ENCODE measurements at regions not wholly inside any gene's neighbourhood (a gene's known extent, or its start where the extent isn't known, plus 50 kb on each side); places are given as distances from the start of the nearest gene placed in this dataset.
A peak's percentile ranks its signal among the peaks of the same experiment; 100 is the strongest.

- TF ChIP-seq, protein P1, sequence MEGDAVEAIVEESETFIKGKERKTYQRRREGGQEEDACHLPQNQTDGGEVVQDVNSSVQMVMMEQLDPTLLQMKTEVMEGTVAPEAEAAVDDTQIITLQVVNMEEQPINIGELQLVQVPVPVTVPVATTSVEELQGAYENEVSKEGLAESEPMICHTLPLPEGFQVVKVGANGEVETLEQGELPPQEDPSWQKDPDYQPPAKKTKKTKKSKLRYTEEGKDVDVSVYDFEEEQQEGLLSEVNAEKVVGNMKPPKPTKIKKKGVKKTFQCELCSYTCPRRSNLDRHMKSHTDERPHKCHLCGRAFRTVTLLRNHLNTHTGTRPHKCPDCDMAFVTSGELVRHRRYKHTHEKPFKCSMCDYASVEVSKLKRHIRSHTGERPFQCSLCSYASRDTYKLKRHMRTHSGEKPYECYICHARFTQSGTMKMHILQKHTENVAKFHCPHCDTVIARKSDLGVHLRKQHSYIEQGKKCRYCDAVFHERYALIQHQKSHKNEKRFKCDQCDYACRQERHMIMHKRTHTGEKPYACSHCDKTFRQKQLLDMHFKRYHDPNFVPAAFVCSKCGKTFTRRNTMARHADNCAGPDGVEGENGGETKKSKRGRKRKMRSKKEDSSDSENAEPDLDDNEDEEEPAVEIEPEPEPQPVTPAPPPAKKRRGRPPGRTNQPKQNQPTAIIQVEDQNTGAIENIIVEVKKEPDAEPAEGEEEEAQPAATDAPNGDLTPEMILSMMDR (IDR thresholded peaks at IDR 0.05), result no peak
- H3K4me3 ChIP-seq, result no peak overlapping the region
- H3K27ac ChIP-seq, result no peak overlapping the region
- peaks cover 0 to 2% (median 0%) of the 10 kb centered on the region in 11 donors for H3K9me3 ChIP-seq
- H3K4me1 ChIP-seq, result peaks cover 0 to 3% (median 0%) of the 10 kb centered on the region in 9 donors
- no peak for ATAC-seq
- intact Hi-C loops (cut with DNase I), result no loop called here
- H3K27me3 ChIP-seq, result no peaks in the 10 kb centered on the region
- no peaks in the 10 kb centered on the region for H3K36me3 ChIP-seq
- no peak for DNase-seq
Measured at GRCh38 chr4:148854203-148854602, 412.0 kb upstream of the NR3C2 start.

DNA sequence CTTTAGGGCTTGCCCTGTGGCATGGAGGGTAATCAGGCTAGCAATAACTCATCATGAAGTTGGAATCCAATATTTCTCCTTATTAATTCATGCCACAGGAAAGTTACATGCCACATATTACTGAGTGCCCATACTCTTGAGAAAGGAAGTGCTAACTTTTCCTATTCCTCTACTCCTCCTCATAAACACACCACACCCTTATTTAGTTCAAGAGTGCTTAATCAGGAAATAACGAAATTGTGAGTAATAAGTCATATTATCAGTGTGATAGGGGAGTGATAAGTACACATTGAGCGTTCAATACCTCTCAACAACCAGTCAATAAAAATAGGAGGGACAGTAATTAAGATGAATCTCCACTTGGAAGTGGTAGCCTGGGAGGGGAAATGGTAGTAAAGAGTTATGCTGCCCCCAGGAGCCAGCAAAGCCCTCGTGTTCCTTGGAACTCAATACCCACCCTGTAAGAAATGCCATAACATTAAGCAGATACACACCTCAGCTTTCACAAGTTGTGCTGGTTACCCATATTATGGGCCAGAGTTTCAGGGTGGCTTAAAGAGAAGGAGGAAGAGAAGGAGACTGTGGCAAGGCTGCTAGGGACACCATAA, 410.0 kb upstream of the NR3C2 start:
- WGBS, 2 donors, result 39 to 42% methylated on average over 3 of the region's 3 CpGs
- Histone ChIP-seq H3K36me3 (no peaks in the 10 kb centered on the region), H3K27me3 (no peaks in the 10 kb centered on the region), H3K4me1 (peaks cover 0 to 3% (median 0%) of the 10 kb centered on the region in 9 donors), H3K27ac (no peak overlapping the region), H3K9me3 (no peaks in the 10 kb centered on the region), H3K4me3 (no peak overlapping the region)
- DNase-seq (no peak), ATAC-seq (peak in 1 of 8 donors; percentile 33)
- intact Hi-C loops (cut with DNase I), result no loop called here
- TF ChIP-seq, protein P1 (IDR thresholded peaks at IDR 0.05), result peak in 4 of 9 donors; percentile 13 to 42 (median 36)

- intact Hi-C loops (cut with DNase I), result no loop called here
- 63 to 66% methylated on average over 2 of the region's 2 CpGs for WGBS, 2 donors
- DNase-seq (no peak), ATAC-seq (peak in 1 of 8 donors; percentile 47)
- no peak overlapping the region for H3K4me3 ChIP-seq
- H3K27ac ChIP-seq, result no peak overlapping the region
- peaks cover 0 to 8% (median 0%) of the 10 kb centered on the region in 9 donors for H3K4me1 ChIP-seq
- TF ChIP-seq, protein P1 (IDR thresholded peaks at IDR 0.05), result no peak
- H3K9me3 ChIP-seq, result no peaks in the 10 kb centered on the region
- no peaks in the 10 kb centered on the region for H3K36me3 ChIP-seq
- H3K27me3 ChIP-seq, result no peaks in the 10 kb centered on the region
Measured at GRCh38 chr4:148850257-148850995, 408.2 kb upstream of the NR3C2 start.

GRCh38 chr4:148849581-148849980, 407.4 kb upstream of the NR3C2 start:
- H3K27ac ChIP-seq, result no peak overlapping the region
- H3K4me3 ChIP-seq, result no peak overlapping the region
- H3K4me1 ChIP-seq, result peaks cover 0 to 10% (median 0%) of the 10 kb centered on the region in 9 donors
- H3K9me3 ChIP-seq, result no peaks in the 10 kb centered on the region
- 96 to 98% methylated on average over 2 of the region's 2 CpGs for WGBS, 2 donors
- DNase-seq (no peak), ATAC-seq (no peak)
- no peaks in the 10 kb centered on the region for H3K27me3 ChIP-seq
- H3K36me3 ChIP-seq, result no peaks in the 10 kb centered on the region
- TF ChIP-seq, protein P1 (IDR thresholded peaks at IDR 0.05), result no peak
- intact Hi-C loops (cut with DNase I), result no loop called here
